Ramos (cell line): ENCODE measurements at regions not wholly inside any gene's neighbourhood (a gene's known extent, or its start where the extent isn't known, plus 50 kb on each side); places are given as distances from the start of the nearest gene placed in this dataset.

Experiments
- in situ Hi-C: fragments of 300-500 bp; cut with MboI; formaldehyde crosslinking; loops from one replicate; pipeline ENCODE4 v1.14.3; 2022; ENCODE audit warnings: low sequenced_read_pairs; ENCODE audit not compliant: unreplicated experiment

DNA sequence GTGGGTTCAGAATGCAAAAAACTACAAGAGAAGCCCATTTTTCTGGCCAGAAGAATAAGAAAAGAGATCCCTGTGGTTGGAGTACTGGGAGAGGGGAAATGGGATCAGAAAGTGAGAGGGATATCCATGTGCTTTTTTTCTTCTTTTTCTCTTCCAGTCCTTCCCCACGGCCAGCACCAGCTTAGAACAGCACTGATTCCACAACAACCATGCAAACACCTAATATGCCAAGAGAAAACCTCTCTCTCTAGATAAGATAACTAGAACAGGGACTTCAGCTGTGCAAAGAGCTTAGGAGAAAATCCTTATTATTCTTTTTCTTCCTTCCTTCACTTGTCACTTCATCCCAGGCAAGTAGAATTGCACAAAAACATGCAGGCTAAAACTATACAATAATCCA is 83.5 kb downstream of the ELAPOR2 start:
- in situ Hi-C loops = no loop called here

- in situ Hi-C loops = no loop called here
These were observed 84.0 kb downstream of the ELAPOR2 start for GRCh38 chr7:86975449-86975848.

DNA sequence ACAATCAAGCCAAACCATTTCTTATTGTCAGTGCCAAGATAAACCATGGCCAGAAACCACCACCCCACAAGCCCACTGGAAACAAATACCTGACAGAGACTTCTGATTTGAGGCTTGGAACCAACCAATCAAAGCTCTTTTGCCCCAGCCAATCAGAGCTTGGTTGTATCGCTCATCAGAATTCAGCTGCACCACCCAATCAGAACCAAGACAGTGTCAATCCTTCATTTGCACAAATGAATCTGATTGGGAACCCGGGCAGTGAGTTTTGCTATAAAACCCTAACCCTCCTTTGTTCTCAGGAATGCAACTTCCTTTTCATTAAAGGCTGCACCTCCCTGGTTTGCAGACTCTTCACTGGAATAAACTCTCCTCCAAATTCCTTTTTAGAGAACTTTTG is 87.4 kb downstream of the ELAPOR2 start:
- in situ Hi-C loops = no loop called here

GRCh38 chr7:86970986-86971385 is 88.5 kb downstream of the ELAPOR2 start:
- in situ Hi-C loops = no loop called here

DNA sequence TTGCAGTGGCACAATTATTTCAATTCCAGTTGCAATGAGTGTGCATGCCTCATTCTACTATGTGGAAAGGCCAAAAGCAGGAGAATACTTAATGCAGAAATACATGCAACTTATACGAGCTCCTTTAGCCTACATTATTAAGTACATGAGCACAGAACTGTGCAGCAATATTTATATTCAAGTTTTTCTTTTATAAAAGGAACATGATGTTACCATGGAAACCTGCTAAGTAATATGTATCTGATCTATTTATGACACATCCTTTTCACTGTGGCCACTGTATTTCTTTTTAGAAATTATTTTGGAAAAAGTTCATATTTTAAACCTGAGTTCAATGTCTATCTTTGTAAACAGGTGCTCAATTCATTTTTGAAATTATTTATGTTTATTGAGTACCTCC is 88.9 kb downstream of the ELAPOR2 start:
- in situ Hi-C loops = no loop called here

- in situ Hi-C loops = no loop called here
These were observed 89.6 kb downstream of the ELAPOR2 start for GRCh38 chr7:86969865-86970264.

DNA sequence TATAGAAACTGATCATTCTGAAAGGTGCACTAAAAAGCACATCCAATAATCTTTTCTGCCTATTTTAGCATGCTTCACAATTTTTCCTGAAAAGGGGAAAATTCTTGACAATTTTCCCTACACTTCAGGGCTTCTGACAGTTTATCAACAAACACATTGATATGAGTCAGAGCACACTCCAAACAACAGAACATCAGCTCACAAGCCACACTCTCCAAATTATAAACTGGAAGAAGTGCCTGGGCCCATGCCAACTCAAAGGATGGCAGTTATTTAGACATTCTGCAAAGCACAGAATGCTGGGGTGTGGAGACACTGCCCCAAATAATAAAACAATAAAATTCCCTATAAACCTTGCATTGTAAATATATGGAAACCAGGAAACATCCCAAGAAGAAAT is 90.8 kb downstream of the ELAPOR2 start:
- in situ Hi-C loops = no loop called here

DNA sequence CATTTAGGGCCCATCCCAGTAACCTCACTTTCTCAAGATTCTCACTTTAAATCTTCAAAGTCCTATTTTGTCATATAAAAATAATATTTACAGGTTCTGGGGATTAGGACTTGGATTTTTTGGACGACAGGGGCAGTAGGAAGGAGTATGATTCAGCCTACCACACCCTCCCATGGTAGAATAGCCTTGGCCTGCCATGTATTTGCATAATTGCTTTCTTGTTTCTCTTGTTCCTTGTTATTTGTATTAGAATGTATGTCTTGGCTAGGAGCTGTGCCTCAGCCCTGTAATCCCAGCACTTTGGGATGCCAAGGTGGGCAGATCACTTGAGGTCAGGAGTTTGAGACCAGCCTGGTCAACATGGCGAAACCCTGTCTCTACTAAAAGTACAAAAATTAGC is 92.5 kb downstream of the ELAPOR2 start:
- in situ Hi-C loops = no loop called here

- in situ Hi-C loops = no loop called here
These were observed 93.7 kb downstream of the ELAPOR2 start for GRCh38 chr7:86965727-86966120.

DNA sequence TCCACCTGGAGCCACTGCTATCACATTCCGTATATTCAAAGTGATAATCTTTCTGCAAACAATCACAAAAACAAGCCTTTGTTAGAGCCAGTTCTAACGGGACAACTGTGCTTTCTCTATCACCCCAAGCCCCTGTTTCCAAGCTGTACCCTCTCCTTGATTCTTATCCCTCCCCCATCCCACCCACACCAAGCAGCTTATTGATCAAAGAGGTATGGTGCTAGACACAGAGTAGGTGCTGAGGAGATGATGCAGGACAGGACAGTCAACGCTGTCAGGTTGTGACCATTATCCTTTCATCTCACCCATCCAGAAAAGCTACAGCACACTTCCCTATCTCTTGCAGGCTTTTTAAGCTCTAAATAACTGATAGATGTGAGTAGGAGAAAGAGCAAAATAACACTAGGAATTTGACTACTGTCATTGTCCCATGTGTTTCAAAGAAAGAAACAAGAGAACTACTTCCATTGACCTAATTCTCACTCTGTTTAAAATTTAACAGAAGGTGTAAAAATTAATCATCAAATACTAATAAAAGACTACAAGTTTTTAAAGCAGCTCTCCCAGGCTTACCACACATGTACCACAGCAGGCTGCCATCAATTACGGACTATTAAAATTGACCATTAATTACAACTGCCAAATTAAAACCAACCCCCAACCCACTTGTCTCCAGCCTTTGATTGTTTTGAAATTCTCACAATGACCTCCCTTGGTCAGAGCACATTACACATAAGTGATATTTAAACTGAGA is 94.3 kb downstream of the ELAPOR2 start:
- in situ Hi-C loops = no loop called here

DNA sequence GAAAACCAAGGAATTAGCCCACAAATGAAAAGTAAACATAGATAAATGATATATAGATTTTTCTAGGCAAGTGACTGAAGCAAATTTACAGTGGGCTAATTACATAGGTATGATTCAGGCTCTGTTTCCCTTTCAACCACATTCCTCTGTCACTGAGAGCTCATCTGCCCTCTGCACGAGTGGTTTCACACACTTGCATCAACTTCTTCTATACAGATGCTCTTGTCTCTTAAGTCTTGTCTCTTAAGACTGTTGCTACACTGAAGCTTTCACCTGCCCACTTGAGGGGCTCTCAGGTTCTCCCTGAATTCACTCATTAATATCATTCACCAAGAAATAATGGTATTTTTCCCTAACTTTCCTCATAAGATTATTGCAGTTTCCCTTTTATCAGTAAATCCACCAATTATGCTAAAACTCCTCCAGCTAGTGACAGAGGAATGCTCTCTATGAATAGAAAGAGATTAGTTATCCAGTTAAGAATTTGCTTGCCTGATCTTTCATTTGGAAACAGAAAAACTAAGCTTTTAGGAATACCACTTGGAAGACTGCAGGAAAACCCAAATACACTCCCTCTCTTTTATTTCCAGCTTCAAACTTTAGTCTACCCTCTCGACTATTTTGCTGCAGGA is 95.7 kb downstream of the ELAPOR2 start:
- in situ Hi-C loops = no loop called here

- in situ Hi-C loops = no loop called here
These were observed 96.8 kb downstream of the ELAPOR2 start for GRCh38 chr7:86962623-86963022.

- in situ Hi-C loops = no loop called here
These were observed 97.8 kb downstream of the ELAPOR2 start for GRCh38 chr7:86961686-86962085.

DNA sequence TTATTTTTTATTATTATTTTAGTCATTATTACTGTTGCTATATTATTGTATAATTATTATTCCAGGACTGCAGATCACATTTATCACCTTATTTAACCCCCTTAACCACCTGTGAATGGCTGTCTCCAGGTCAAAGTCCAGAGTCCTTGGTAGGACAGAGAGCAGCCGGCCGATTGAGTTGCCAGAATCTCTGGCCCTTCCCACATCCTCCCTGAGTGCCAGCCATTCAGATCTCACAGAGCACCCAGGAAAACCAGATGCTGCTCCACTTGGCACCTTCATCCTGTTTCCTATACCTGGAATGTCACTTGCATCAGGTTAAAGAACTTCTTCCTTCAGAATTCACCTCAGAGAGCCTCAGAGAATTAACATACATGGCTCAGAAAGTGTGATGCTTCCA is 101.1 kb downstream of the ELAPOR2 start:
- in situ Hi-C loops = no loop called here

DNA sequence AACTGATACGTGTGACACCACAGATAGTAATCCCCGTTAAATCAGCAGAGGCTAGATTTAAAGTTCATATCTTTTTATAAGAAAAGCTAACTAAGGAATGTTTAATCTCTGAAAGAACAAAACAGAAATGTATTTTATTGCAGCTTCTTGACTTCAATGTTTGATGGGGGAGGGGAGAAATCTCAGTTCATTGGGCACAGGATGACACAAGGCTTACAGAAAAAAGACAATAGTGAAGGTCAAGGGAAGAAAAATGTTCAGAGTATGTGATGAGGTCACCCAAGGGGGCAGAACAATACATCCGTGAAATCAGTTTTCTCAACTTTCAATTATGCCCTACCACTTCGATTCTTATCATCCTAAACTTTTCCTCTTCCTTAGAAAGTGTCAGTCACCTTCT is 102.9 kb downstream of the ELAPOR2 start:
- in situ Hi-C loops = no loop called here

DNA sequence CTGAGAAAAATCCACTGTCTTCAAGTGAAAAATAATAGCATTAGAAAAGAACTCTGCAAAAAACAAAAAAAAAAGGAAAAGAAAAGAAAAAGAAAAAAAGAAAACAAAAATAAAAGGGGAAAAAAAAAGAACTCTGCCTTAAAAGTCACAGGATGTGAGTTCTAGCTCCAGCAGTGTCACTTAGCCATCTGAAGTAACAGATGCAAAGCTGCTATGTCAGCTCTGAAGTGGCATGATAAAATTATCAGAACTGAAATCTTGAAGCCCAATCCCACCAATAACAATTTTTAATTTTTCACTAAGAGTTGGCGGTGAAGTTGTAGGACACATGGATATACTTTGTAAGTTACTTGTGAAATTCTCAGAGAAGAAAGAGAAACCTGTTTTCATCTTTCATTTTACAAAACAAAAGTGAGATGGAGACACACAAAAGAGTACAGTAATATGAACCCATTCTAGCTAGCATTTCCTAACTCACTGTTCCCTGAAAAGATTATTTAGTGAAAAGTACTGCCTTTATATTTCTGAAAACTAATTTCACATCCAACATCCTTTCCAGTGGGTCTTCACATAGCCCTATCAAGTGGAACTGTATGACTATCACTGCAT is 103.5 kb downstream of the ELAPOR2 start:
- in situ Hi-C loops = no loop called here

DNA sequence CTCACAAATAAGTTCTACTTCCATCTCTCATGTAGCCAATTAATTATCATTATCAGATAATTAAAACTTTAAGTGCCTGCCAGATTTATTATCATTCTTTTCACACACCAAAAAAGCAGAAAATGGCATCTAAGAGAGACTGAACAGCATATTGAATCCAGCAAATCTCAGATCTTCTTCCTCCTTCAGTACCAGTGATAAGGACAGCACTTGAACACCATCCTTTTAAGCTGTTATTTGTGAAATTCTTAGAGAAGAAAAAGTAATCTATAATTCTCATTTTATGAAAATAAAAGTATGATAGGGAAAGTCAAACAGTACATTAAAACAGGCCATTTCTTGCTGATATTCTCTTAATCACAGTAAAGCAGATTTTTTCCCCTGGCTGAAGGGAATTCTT is 104.5 kb downstream of the ELAPOR2 start:
- in situ Hi-C loops = no loop called here

GRCh38 chr7:86953653-86954336 is 105.7 kb downstream of the ELAPOR2 start:
- in situ Hi-C loops = no loop called here

DNA sequence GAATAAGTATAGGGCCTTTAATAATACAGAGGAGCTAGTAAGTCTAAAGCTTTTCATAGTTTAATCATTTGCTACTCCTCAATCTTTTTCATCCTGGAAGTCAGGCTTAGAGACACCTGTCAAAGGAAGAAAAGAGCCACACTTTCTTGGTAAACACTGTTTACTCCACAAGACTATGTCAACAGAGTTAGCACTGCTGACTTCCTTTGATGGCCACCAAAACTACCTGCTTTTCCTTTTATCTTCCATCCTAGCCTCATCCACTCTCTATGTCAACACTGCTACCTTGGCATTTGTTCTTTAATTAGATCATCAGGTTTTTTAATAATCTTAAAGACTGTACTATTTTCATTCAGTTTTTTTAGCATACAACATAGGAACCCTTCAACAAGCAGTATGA is 106.2 kb downstream of the ELAPOR2 start:
- in situ Hi-C loops = no loop called here

DNA sequence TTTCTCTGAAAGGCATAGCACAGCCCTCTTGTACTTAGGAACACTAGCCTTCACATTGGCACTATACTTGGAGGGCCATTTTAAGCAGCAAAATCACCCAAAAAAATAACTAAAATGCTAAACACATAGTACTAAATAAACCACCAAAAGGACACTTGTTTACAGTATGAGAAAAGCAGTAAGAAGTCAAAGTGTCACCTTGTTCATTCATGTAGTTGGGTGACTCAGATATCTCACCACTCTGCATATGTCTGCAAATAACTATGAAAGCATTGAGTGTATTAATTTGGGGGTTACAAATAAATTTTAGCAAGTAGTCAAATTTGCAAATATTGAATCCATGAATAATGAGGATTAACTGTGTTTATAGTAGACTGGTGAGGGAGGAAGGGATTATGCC is 107.6 kb downstream of the ELAPOR2 start:
- in situ Hi-C loops = no loop called here

DNA sequence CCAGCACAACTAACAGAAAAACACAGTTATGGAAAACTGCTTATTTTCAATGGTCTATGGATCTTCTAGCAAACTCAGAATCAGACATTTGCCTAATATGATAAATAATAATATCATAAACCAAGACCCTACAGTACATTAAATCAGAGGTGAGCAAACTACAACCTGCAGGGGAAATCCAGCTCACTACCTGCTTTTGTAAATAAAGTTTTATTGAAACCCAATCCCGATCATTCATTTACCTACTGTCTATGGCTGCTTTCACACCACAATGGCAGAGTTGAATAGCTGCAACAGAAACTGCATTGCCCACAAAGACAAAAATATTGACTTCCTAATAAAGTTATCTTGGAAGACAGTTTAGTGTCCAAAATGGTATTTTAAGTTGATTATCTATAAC is 108.5 kb downstream of the ELAPOR2 start:
- in situ Hi-C loops = no loop called here
